Suppressor macrophage (primary cell): ENCODE measurements at regions not wholly inside any gene's neighbourhood (a gene's known extent, or its start where the extent isn't known, plus 50 kb on each side); places are given as distances from the start of the nearest gene placed in this dataset.

Experiments used
- DNase-seq, 4 experiments: peaks; one replicate each; pipeline ENCODE4 v3.0.0-alpha.2; 2020 to 2022

GRCh38 chr10:56763090-56763489 is 402.0 kb upstream of the ZWINT start:
- no peak for DNase-seq

GRCh38 chr10:56745490-56745889 is 384.4 kb upstream of the ZWINT start:
- no peak for DNase-seq

- no peak for DNase-seq
These were observed 367.3 kb upstream of the ZWINT start for GRCh38 chr10:56728349-56728748.

GRCh38 chr10:56722912-56723311 is 361.9 kb upstream of the ZWINT start:
- DNase-seq, result no peak

- no peak for DNase-seq
These were observed 354.2 kb upstream of the ZWINT start for GRCh38 chr10:56715262-56715661.

GRCh38 chr10:56698506-56698905 is 337.4 kb upstream of the ZWINT start:
- DNase-seq, result no peak

GRCh38 chr10:56679578-56679977 is 318.5 kb upstream of the ZWINT start:
- DNase-seq, result no peak

GRCh38 chr10:56662765-56663447 is 301.8 kb upstream of the ZWINT start:
- no peak for DNase-seq

GRCh38 chr10:56653289-56653688 is 292.2 kb upstream of the ZWINT start:
- no peak for DNase-seq

- no peak for DNase-seq
These were observed 285.5 kb upstream of the ZWINT start for GRCh38 chr10:56646329-56647111.

GRCh38 chr10:56633876-56634452 is 272.9 kb upstream of the ZWINT start:
- DNase-seq, result no peak

- no peak for DNase-seq
These were observed 271.5 kb upstream of the ZWINT start for GRCh38 chr10:56632537-56632936.

GRCh38 chr10:56624082-56624481 is 263.0 kb upstream of the ZWINT start:
- DNase-seq, result no peak

- no peak for DNase-seq
These were observed 262.0 kb upstream of the ZWINT start for GRCh38 chr10:56623064-56623463.

- peak in 2 of 4 experiments; percentile 1 to 6 for DNase-seq
These were observed 261.4 kb upstream of the ZWINT start for GRCh38 chr10:56622335-56622973.

- no peak for DNase-seq
These were observed 245.1 kb upstream of the ZWINT start for GRCh38 chr10:56606202-56606601.

GRCh38 chr10:56605051-56605450 is 244.0 kb upstream of the ZWINT start:
- DNase-seq, result no peak

GRCh38 chr10:56604624-56605023 is 243.6 kb upstream of the ZWINT start:
- no peak for DNase-seq

GRCh38 chr10:56599201-56599600 is 238.1 kb upstream of the ZWINT start:
- no peak for DNase-seq

- no peak for DNase-seq
These were observed 235.2 kb upstream of the ZWINT start for GRCh38 chr10:56596257-56596656.

- DNase-seq, result no peak
These were observed 232.1 kb upstream of the ZWINT start for GRCh38 chr10:56593120-56593519.

- no peak for DNase-seq
These were observed 225.4 kb upstream of the ZWINT start for GRCh38 chr10:56586461-56586891.

GRCh38 chr10:56585447-56586171 is 224.6 kb upstream of the ZWINT start:
- DNase-seq, result no peak
